GM19372 (cell line): ENCODE measurements at regions not wholly inside any gene's neighbourhood (a gene's known extent, or its start where the extent isn't known, plus 50 kb on each side); places are given as distances from the start of the nearest gene placed in this dataset.

ENCODE experiments used
- ATAC-seq: cut with Tn5 transposase; IDR thresholded peaks from one replicate; pipeline ENCODE4 v1.9.1; 2021; ENCODE audit warnings: mild to moderate bottlenecking, low read depth, moderate library complexity; ENCODE audit not compliant: unreplicated experiment

DNA sequence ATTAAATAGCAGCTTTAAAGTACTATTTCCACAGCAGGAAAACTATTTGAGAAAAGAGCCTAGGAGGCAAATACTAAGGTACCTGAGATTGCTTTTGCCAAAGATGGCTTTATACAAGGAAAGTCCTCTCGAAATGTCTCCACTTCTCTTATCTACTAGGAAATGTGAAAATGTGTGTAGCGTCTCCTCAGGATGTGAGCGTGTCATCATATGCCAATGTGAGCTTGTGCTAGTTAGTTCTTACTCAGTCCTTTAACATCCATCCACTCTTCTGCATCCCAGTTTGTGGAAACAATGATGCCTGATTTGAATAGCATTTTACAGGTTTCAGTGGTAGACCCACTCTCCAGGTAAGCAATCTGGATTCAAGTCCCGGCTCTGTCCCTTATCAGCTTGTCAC, 421.0 kb downstream of the DYNC2H1 start:
- ATAC-seq, result no peak

DNA sequence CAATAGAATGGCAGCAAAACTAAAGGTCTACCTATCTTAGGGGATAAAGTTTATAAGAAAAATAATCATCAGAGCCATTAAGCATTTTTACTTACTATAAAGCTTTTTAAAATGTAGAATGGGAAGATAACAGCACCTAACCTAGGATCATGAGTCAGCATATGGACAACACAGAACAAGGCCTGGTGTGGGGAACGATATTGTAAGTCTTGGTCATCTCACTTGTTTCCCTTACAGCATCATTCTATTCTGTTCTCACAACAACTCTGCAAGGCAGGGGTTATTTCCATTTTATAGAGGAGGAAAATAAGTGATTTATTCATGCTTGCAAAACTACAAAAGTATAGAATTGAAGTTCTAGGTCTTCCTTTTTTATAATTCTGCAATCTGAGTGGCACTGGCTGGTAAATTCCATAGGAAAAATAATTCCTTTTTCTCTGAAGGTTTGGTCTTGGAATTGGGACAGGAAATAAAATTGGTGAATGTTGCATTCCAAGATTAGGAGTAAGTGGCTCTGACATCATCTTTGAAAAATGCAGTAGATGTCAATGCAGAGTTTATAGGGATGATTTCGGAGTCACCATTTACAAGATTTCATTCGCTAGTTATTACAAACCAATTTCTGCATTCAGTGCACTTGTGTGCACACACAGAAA, 423.0 kb downstream of the DYNC2H1 start:
- ATAC-seq, result no peak

DNA sequence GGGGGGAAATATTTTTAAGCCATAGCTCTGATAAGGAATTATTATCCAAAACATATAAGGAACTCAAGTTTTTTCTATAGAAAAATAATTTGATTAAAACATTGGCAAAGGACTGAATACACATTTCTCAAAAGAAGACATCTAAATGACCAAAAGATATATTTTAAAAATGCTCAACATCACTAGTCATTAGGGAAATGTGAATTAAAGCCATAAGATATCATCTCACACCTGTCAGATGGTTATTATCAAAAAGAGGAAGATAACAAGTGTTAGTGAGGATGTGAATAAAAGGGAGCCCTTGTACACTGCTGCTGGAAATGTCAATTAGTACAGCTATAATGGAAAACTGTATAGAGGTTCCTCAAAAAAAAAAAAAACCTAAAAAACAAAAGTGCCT, 425.0 kb downstream of the DYNC2H1 start:
- ATAC-seq, result no peak

DNA sequence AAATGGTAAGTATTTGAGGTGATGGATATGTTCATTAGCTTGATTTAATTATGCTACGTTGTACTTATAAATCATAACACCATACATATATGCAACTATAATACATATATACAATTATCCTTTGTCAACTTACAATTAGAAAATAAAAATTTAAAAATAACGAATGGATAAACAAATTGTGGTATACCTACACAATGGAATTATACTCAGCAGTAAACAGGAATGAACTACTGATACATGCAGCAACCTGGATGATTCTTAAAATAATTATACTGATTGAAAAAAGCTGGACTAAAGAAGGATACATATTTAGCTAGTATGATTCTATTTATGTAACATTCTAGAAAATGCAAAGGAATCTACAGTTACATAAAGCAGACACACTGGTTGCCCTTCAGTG, 425.7 kb downstream of the DYNC2H1 start:
- no peak for ATAC-seq

DNA sequence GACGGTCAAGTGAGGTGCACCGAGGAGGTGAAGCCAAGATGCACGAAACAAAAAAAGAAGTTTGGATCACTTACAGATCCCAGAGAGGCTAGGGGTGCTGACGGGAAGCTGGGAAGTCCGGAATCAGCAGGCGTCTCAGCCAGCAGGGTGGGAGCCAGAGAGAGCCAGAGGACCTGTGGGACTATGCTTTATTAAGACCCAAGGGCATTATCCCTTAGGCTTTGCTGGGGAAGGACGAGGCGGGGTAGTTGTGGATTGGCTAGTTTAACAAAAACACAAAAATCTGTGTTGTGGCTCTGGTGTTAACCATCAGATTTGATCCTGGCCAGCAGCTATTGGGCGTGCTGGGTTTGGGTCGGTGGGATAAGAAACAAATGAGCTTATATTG, 427.1 kb downstream of the DYNC2H1 start:
- ATAC-seq, result no peak

DNA sequence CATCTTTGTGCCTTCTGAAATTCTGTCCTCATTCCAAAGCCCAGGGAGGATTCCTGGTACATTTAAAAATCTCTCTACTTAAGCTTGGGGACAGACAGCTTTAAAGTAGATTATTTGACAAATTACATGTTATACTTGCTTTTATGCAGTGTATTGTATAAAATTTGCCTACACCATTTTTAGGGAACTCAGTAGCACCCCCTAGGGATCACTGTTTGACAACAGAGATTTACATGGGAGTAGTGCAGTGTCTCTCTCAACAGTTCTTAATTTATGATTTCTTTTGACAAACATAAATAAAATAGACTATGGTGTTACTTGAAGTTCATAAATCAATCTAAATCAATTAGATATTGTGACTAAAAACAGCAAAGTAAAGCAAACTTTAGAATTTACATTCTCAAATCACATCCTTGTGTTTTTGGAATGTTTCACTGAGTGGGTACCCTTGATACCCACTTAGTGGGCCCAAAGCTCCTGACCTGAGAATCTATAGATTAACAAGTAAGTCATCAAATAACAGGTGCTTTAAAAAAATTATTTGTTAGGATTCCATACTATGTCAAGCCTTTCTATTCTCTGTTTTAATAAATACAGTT, 428.8 kb downstream of the DYNC2H1 start:
- no peak for ATAC-seq

DNA sequence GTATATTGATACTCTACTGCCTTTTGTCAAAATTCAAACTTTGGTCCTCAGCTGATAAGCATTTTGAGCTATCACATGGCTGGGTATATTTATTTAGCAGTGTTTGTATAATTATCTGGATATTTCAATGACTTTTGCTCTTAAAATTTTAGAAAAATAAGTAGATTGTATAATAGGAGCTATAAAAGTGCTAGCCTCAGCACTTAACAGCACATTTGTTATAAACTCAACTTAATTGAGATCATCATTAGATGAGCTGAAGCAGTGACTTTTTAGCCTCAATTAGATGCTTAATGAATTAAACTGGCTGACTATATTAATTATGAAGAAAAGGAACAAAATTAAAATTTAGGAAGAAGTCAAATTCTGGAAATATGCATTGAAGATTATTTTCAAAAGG, 429.9 kb downstream of the DYNC2H1 start:
- ATAC-seq, result no peak

DNA sequence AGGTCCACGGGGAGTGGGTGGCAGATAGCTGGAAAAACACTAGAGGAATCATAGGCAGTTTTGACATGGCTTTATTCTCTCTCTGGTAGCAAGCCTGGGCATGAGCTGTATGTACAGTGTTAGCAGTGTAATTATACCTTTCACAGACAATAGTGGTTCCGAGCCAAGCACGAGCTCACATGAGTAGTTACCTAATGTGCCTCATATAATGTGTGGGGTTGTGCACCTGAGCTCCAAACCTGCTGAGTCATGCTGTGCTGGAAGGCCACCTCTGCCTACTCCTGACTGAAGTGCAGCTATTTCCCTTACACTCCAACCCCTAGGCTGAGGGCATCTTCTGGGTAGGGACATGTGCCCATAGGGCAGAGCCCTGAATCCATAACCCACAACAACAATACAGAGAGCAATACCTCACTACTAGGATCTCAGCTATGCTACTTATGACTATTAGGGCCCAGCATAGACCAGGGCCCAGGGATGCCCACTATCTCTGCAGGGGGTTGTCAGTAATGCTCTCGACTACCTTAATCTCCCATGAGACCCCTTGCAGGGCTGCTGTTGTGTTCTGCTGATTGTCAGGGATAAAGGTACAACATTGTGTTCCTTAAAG, 432.1 kb downstream of the DYNC2H1 start:
- no peak for ATAC-seq

DNA sequence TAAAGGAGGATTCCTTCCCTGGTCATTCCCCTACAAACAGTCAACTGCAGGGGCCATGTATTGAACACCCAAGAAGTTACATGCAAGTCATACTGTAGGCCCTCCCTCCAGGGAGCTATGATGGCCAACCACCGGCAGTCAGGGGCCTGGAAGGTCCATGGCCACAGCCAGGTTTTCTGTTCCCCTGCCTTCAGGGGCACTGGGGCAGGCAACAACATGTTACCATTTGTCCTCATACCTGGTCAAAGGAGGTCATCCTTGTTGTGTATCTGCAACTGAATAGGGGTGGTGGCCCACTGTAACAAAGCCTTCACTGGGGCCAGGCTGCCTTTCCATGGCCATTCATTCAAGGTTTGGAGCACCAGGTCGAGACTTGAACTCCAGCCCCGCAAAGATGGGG, 433.6 kb downstream of the DYNC2H1 start:
- no peak for ATAC-seq

DNA sequence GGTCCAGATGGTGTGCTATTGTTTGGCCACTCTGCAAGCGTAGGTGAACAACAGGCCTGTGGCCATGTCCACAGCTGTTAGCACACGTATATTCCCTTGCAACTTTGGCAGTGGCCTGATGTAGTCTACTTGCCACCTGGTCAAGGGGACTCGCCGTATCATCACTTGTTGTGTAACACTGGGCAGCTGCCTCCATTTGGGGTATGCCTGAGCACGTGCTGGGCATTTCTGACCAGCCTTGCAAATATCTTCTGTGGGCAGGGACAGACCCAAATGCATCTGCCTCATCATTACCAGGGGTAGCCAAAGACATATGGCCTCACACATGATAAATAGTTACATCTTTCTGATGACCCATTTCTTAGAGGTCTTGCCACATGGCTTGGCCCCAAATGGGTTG, 434.2 kb downstream of the DYNC2H1 start:
- ATAC-seq, result no peak

DNA sequence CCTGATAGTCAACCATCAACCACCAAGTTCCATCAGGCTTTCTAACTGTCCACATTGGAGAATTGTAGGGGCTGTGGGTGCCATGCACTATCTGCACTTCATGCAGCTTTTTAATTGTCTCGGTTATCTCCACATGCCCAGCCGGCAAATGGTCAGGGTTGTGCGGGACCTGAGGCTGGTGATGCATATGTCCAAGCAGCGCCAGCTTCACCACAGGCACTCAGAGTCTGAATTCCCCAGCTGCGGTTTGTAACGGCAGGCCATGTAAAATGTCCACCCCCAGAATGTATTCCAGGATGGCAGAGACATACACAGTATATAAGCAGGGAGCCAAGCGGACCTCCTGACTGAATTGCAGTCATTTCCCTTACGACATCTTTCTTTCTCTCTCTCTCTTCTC, 435.6 kb downstream of the DYNC2H1 start:
- no peak for ATAC-seq

DNA sequence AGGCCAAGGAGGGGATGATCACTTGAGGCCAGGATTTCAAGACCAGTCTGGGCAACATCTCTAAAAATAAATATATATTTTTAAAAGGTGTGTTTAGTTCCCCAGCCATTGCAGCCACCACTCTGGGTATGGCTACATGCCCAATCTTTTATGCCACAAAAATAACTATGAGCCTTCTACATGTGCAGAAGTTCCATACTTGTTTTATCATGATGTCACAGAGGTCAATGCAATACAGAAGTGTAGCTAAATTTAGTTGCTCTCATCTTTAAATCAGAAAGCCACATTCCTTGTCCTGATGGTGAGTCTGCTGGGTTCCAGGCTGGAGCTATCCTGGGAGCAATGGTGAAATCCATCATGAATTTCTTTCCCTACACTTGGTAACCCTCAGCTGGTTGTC, 436.3 kb downstream of the DYNC2H1 start:
- ATAC-seq, result no peak

DNA sequence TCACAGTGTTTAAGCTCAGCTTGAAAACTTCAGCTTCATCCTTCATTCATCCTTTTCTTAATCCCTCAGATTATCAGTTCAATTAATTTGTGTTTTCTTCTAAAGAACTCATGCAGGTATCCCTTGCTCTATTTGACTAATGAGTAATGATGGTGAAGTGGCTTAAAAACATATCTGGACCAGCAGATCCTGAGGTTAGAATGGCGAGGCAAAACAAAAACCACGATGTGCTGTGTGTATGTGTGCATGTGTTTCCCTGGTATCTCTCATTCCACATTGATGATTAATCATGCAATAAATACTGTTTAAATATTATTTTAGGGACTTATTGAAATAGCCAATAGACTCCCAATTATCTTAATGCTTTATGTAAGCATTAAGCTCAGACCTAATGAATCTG, 437.0 kb downstream of the DYNC2H1 start:
- ATAC-seq, result no peak

DNA sequence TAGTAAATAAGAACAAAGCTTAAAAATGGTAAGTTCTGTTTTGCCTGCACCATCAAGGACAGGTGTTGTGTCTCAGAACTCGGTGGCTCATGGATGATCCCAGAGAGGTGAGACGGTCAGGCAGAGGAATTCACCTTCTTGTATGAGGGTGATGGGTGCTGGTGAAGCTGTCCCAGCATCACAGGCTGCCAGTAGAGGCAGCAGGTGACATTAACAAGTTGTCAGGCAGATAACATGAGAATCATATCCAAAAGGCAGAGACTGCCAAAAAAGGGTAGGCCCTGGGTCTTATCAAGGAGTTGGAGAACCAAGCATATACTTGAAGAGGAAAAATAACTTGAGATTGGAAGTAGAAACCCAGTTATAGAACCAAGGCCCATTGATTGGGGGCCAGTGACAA, 437.8 kb downstream of the DYNC2H1 start:
- ATAC-seq, result no peak

DNA sequence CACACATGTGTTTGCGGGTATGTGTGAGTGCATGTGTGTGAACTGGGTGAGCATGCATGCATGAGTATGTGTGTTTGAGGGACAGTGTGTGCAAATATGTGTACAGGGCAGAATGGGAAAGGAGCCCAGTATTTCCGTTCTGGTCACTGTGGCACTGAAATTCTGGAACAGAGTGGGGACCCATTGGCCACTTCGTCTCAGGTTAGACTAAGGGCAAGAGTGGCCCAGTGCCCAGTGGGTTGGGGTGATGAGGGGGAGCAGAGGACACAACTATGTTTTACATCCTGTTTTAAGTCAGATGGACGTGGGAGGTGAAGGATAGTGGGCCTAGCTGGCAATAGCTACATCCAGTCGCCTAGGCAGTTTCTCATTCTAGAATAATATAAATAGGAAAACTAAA, 438.5 kb downstream of the DYNC2H1 start:
- no peak for ATAC-seq

DNA sequence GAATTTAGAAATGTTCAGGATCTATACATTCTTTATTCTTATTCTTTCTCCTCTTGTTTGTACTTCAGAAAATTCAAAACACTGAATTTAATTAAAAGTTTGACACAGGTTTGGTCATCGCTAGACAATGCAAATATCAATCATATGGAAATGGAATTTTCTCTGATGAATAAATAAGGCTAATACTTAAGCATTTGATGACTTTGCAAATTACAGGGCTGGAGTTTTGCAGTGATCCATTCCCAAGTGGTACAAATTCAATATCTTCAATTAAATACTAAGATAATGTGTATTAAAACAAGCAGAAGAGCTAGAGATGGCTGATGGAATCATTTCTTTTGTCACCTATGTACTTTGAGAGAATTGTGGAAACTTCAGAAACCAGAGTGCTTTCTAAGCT, 439.6 kb downstream of the DYNC2H1 start:
- ATAC-seq, result no peak

DNA sequence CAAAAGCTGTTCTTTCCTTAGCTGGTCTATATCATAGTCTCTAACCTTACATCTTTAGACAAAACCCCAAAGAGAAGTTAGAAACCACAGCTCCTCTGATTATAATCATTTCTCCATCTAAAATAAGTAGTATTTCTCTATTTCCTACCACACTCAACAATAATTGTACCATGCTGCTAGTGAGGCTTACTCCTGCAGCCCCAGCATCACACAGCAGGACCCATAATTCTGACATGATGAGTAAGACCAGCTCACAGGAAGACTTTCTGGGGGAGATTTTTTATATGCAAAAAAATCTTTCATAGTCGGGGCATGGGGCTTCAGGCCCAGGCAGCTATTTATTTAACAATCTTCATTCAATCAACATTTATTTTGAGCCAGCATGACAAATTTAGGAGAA, 441.6 kb downstream of the DYNC2H1 start:
- no peak for ATAC-seq

DNA sequence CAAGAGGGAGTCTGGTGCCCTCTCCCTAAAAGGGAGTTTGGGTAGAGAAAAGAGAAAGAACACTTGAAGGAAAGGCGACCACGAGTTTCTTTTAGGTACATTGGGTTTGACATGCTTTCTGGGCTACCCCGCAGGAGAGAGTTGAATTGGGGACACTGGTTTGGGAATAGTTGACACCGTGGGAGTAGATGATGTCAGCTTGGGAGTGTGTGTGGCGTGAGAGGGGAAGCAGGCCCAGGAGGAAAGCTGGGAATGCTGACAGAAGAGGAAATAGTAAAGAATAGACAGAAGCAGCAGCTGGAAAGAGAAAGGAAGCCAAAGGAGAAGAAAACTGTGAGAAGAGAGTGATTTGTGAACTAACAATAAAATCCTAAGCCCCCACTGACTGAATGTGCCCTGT, 442.9 kb downstream of the DYNC2H1 start:
- ATAC-seq, result no peak

DNA sequence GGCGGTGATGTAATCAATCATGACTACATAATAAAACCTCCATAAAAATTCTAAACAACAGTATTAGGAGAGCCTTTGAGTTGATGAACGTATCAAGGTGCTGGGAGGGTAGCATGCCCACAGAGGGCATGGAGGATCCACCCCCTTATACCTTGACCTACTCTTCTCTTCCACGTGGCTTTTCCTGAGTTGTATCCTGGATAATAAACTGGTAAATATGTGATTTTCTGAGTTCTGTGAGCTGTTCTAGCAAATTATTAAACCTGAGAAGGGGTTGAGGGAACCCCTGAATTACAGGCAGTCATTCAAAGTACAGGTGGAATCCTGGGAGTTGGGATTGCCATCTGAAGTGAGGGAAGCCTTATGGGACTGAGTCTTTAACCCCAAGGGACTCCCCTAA, 446.9 kb downstream of the DYNC2H1 start:
- no peak for ATAC-seq

DNA sequence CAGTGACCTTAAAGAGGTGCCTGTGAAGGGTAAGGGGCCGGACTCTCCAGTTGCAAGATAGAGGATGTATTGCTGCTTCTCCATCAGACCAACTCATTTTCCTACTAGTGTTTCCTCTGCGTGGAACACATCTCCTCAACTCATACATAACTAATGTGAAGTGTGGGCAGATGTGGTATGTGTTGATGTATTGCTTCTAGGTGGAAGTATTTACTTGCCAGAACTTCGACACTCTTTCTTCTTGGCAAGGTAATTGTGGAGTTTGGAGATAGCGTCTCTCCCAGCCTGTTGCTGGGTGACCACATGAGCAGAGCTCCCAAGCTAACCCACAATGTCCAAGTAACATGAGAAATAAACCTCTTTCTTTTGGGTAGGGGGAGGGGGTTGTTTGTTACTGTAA, 456.9 kb downstream of the DYNC2H1 start:
- no peak for ATAC-seq

DNA sequence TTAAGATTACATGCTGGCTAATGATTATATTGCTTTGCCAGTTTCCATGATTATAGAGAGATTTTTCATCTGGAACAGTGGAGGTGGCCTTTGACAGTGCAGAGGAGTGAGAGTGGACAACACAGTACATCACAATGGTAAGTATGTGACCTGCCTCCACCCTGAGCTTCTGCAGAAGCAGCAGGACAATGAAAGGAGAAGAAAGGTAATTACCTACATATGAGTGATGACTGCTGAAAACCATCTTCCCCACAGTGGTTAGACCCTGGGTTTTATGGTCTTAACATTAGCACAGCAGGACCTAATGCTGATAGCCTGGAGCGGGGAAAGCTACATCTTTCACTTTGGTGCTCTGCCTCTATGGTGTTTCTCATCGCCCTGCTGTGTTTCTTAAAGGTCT, 454.7 kb upstream of the DDI1 start:
- ATAC-seq, result no peak

DNA sequence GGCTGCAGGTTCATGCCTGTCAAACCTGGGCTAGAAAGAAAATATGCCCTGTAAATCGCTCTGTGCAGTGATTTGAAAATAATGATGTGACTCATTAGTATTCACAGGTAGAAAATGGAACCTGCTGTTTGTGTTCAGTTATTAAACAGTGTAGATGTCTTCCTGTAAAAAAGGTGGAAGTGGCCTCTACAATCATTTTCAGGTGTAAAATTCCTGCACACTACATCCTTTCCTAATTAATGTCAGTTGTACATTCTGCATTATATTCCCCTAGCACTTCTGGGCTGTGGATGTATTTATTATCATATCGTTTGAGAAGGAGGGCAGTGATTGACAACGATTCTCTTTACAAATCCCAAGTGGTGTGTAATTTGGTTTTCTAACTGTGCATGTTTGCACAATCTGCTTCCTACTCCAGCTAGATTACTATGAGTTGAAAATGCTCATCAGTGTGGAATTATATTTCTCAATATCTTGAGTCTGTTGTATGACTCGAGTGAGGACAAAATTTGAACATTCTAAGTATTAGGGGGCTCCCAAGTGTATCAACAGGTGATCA, 454.0 kb upstream of the DDI1 start:
- ATAC-seq, result no peak
